Heart left ventricle (tissue), 13 donors: ENCODE measurements at regions not wholly inside any gene's neighbourhood (a gene's known extent, or its start where the extent isn't known, plus 50 kb on each side); places are given as distances from the start of the nearest gene placed in this dataset.

Source experiments
- POLR2A ChIP-seq, 2 donors: fragments of 450-650 bp; IDR thresholded peaks; one replicate each; pipeline ENCODE4 v1.6.1; 2017; ENCODE audit warnings: antibody characterized with exemption in 2 of 2, mild to moderate bottlenecking in 2 of 2, moderate library complexity in 2 of 2
- TF ChIP-seq, protein P1 (sequence below), 12 donors: fragments of 200-600 bp; sonication (generic) in 4 of 12; IDR thresholded peaks; one replicate each; pipeline versions ENCODE4 v1.5.0 to v1.8.0; 2018 to 2022; ENCODE audit warnings: antibody characterized with exemption in 12 of 12, mild to moderate bottlenecking in 5 of 12
- donor health status: ischemic (EF 13 %, LVEDD 7.1; RV severe dilation, severe dysfunction).
- donor health status: DM: no; HTN: yes; CAD: no.
- donor health status: DM: no; HTN: no; CAD: no.
- donor health status: ischemic (EF 25% LVEDD 6.9; RV normal size, moderate dysfunction).
- donor health status: ischemic (EF 25% LVEDD 5.7; RV mildly dilated, moderate dysfunction).
- donor health status: ischemic (EF 35%, LVEDD 5.7; RV mildly dilated, moderate dysfunction).
- donor health status: nonischemic (EF 11% LVEDD 7.7; RV severe dilation, severe dysfunction).
- donor health status: DM: yes; HTN: yes; CAD: no.
- donor health status: PGD.
- donor health status: ischemic (EF 29% LVEDD 5.4; RV normal size, mild dysfunction).
- donor health status: nonischemic (EF 23%, LVEDD 6.1; RV moderate dilation, normal function).

DNA sequence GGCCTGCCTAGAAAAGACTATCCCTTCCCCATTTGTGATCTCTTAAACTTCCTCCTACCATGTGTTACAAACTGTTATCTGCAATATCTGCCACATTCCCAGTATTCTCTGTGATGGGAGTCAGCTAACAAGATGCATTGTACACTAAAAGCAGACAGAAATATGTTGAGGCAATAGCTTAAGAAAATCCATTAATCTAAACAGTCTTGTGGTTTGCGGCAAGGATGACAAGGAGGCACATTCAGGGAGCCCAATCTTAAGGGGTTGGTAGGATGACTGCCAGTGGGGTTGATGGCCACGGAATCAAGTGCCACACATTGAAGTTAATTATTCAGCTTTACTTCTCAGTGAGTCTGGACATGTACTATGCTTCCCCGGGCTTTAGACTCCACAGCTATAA lies 775.5 kb upstream of the AMELY start:
- TF ChIP-seq, protein P1, sequence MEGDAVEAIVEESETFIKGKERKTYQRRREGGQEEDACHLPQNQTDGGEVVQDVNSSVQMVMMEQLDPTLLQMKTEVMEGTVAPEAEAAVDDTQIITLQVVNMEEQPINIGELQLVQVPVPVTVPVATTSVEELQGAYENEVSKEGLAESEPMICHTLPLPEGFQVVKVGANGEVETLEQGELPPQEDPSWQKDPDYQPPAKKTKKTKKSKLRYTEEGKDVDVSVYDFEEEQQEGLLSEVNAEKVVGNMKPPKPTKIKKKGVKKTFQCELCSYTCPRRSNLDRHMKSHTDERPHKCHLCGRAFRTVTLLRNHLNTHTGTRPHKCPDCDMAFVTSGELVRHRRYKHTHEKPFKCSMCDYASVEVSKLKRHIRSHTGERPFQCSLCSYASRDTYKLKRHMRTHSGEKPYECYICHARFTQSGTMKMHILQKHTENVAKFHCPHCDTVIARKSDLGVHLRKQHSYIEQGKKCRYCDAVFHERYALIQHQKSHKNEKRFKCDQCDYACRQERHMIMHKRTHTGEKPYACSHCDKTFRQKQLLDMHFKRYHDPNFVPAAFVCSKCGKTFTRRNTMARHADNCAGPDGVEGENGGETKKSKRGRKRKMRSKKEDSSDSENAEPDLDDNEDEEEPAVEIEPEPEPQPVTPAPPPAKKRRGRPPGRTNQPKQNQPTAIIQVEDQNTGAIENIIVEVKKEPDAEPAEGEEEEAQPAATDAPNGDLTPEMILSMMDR (IDR thresholded peaks at IDR 0.05): no peak
- TF ChIP-seq POLR2A (IDR thresholded peaks at IDR 0.05): no peak
